Esophagus muscularis mucosa (tissue), 4 donors: ENCODE measurements at regions not wholly inside any gene's neighbourhood (a gene's known extent, or its start where the extent isn't known, plus 50 kb on each side); places are given as distances from the start of the nearest gene placed in this dataset.

Source experiments
- DNase-seq: peaks from one replicate; pipeline ENCODE4 v3.0.0-alpha.2; 2017; ENCODE audit errors: extremely low spot score
- H3K27ac ChIP-seq, 4 donors: fragments of 200-600 bp; sonication (generic); replicated peaks in 1 of 4; 1 replicate in 3 of 4; 2 replicates in 1 of 4; pipeline ENCODE4 v1.5.1; 2016 to 2019; ENCODE audit warnings: mild to moderate bottlenecking in 1 of 4
- H3K27me3 ChIP-seq, 4 donors: fragments of 200-600 bp; sonication (generic); one replicate each; pipeline versions ENCODE4 v1.5.1 to v1.6.0; 2016 to 2019
- H3K36me3 ChIP-seq, 4 donors: fragments of 200-600 bp; sonication (generic); one replicate each; pipeline ENCODE4 v1.5.1; 2016 to 2019
- H3K4me1 ChIP-seq, 4 donors: fragments of 200-600 bp; sonication (generic); one replicate each; pipeline ENCODE4 v1.5.1; 2016 to 2019
- H3K4me3 ChIP-seq, 4 donors: fragments of 200-600 bp; sonication (generic); 1 replicate in 2 of 4; 2 replicates in 2 of 4; pipeline ENCODE4 v1.5.1; 2016 to 2019; ENCODE audit warnings: mild to moderate bottlenecking in 4 of 4, moderate library complexity in 1 of 4
- H3K9me3 ChIP-seq, 4 donors: fragments of 200-600 bp; sonication (generic); 1 replicate in 3 of 4; 2 replicates in 1 of 4; pipeline ENCODE4 v1.5.1; 2016 to 2019
- EP300 ChIP-seq: sonication (generic); formaldehyde crosslinking; IDR thresholded peaks from one replicate; pipeline ENCODE4 v1.6.1; 2017; ENCODE audit warnings: antibody characterized with exemption
- POLR2A ChIP-seq: fragments of 450-650 bp; IDR thresholded peaks from one replicate; pipeline ENCODE4 v1.6.1; 2017; ENCODE audit warnings: antibody characterized with exemption, moderate library complexity, mild to moderate bottlenecking, low read depth
- POLR2AphosphoS5 ChIP-seq, 2 donors: sonication (generic); formaldehyde crosslinking; IDR thresholded peaks; one replicate each; pipeline ENCODE4 v1.6.1; 2017; ENCODE audit warnings: antibody characterized with exemption in 2 of 2
- WGBS: methylation state at CpG from one replicate; pipeline ENCODE4 v1.1.5; 2018; 5-methylcytosine and 5-hydroxymethylcytosine counted together
- intact Hi-C: fragments of 100-400 bp; cut with DNase I; formaldehyde crosslinking; loops from one replicate; pipeline ENCODE4 v1.15.1; 2023
- TF ChIP-seq, protein P1 (sequence below), 3 experiments: fragments of 200-600 bp in 2 of 3; fragments of 450-650 bp in 1 of 3; sonication (generic) in 2 of 3; IDR thresholded peaks; one replicate each; pipeline ENCODE4 v1.5.1; 2017 to 2019; ENCODE audit warnings: antibody characterized with exemption in 3 of 3, mild to moderate bottlenecking in 2 of 3, moderate library complexity in 1 of 3

DNA sequence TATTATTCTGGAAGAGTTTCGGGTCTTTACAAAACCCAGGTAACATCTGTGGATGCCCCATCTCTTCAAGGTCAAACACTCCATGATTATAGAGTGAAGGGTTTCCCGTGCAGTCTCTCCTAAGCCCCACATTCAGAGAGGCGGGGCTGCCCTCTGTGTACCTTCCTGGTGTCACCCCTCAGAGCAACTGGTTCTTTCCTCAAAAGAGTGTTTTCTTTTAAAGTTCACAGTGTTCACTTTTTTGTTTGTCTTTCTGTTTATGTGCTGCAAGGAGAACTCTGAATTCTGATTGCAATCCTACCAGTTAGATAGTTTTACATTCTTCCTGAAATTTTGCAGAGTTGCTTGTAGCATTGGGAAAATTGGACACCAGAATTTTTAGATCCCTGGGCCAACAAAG, 190.2 kb downstream of the ADAMTS15 start:
- H3K27ac ChIP-seq: no peak overlapping the region
- peak; percentile 75 for DNase-seq
- peaks cover 3 to 48% (median 44%) of the 10 kb centered on the region in 4 donors for H3K4me1 ChIP-seq
- H3K9me3 ChIP-seq: no peaks in the 10 kb centered on the region
- no peak for TF ChIP-seq POLR2A
- TF ChIP-seq EP300: no peak
- TF ChIP-seq POLR2AphosphoS5 (IDR thresholded peaks at IDR 0.05): no peak
- TF ChIP-seq, protein P1, sequence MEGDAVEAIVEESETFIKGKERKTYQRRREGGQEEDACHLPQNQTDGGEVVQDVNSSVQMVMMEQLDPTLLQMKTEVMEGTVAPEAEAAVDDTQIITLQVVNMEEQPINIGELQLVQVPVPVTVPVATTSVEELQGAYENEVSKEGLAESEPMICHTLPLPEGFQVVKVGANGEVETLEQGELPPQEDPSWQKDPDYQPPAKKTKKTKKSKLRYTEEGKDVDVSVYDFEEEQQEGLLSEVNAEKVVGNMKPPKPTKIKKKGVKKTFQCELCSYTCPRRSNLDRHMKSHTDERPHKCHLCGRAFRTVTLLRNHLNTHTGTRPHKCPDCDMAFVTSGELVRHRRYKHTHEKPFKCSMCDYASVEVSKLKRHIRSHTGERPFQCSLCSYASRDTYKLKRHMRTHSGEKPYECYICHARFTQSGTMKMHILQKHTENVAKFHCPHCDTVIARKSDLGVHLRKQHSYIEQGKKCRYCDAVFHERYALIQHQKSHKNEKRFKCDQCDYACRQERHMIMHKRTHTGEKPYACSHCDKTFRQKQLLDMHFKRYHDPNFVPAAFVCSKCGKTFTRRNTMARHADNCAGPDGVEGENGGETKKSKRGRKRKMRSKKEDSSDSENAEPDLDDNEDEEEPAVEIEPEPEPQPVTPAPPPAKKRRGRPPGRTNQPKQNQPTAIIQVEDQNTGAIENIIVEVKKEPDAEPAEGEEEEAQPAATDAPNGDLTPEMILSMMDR (IDR thresholded peaks at IDR 0.05): no peak
- H3K4me3 ChIP-seq: no peak overlapping the region
- 84% methylated on average over 3 of the region's 3 CpGs for WGBS
- H3K36me3 ChIP-seq: no peaks in the 10 kb centered on the region
- no peaks in the 10 kb centered on the region for H3K27me3 ChIP-seq
- intact Hi-C loops: no loop called here

DNA sequence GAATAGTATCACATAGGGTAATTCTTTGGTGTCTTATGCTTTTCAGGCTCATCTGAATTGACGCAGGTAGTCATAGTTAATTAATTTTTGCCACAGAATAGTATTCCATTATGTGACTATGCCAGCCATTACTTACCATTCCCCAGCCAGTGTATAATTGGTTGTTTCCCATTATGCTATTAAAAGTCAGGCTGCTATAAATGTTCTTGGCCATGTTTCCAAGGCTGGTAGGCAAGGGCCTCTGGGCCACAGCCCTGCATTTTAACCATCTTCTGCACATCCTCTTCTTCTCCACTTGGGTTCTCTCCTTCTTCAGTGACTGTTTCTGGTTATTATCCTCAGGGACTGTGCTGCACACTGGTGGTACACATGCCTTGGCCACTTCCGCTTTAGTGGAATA, 190.9 kb downstream of the ADAMTS15 start:
- no peaks in the 10 kb centered on the region for H3K9me3 ChIP-seq
- no peak overlapping the region for H3K27ac ChIP-seq
- no peaks in the 10 kb centered on the region for H3K27me3 ChIP-seq
- WGBS: 95% methylated on average over 2 of the region's 2 CpGs
- TF ChIP-seq, protein P1 (IDR thresholded peaks at IDR 0.05): no peak
- TF ChIP-seq POLR2AphosphoS5 (IDR thresholded peaks at IDR 0.05) (no peak), POLR2A (no peak), EP300 (no peak)
- no peak for DNase-seq
- peaks cover 7 to 49% (median 39%) of the 10 kb centered on the region in 4 donors for H3K4me1 ChIP-seq
- H3K36me3 ChIP-seq: no peaks in the 10 kb centered on the region
- no peak overlapping the region for H3K4me3 ChIP-seq
- intact Hi-C loops: no loop called here

GRCh38 chr11:130640526-130640925, 192.1 kb downstream of the ADAMTS15 start:
- H3K4me3 ChIP-seq: no peak overlapping the region
- WGBS: 95% methylated on average over 7 of the region's 7 CpGs
- TF ChIP-seq POLR2AphosphoS5 (IDR thresholded peaks at IDR 0.05): no peak
- TF ChIP-seq POLR2A: no peak
- TF ChIP-seq, protein P1 (IDR thresholded peaks at IDR 0.05): no peak
- TF ChIP-seq EP300: no peak
- peak; percentile 75 for DNase-seq
- H3K36me3 ChIP-seq: no peaks in the 10 kb centered on the region
- peaks cover 6 to 39% (median 29%) of the 10 kb centered on the region in 4 donors for H3K4me1 ChIP-seq
- H3K27me3 ChIP-seq: no peaks in the 10 kb centered on the region
- intact Hi-C loops: no loop called here
- H3K27ac ChIP-seq: no peak overlapping the region
- no peaks in the 10 kb centered on the region for H3K9me3 ChIP-seq

- intact Hi-C loops: no loop called here
Measured at GRCh38 chr11:130641876-130642275, 193.4 kb downstream of the ADAMTS15 start.

More at GRCh38 chr11:130641876-130642275, 193.4 kb downstream of the ADAMTS15 start:
- Histone ChIP-seq H3K4me1 (peaks cover 6 to 28% (median 22%) of the 10 kb centered on the region in 4 donors), H3K9me3 (no peaks in the 10 kb centered on the region), H3K36me3 (no peaks in the 10 kb centered on the region), H3K27me3 (no peaks in the 10 kb centered on the region), H3K27ac (no peak overlapping the region), H3K4me3 (no peak overlapping the region)
- DNase-seq: peak; percentile 55
- TF ChIP-seq POLR2AphosphoS5 (IDR thresholded peaks at IDR 0.05) (no peak), EP300 (no peak), POLR2A (no peak)
- TF ChIP-seq, protein P1 (IDR thresholded peaks at IDR 0.05): no peak
- 91% methylated on average over 3 of the region's 3 CpGs for WGBS
